Fibroblast of skin of back (primary cell): ENCODE measurements at regions not wholly inside any gene's neighbourhood (a gene's known extent, or its start where the extent isn't known, plus 50 kb on each side); places are given as distances from the start of the nearest gene placed in this dataset.

Experiments
- DNase-seq: peaks from one replicate; pipeline ENCODE4 v3.0.0-alpha.2; 2013

DNA sequence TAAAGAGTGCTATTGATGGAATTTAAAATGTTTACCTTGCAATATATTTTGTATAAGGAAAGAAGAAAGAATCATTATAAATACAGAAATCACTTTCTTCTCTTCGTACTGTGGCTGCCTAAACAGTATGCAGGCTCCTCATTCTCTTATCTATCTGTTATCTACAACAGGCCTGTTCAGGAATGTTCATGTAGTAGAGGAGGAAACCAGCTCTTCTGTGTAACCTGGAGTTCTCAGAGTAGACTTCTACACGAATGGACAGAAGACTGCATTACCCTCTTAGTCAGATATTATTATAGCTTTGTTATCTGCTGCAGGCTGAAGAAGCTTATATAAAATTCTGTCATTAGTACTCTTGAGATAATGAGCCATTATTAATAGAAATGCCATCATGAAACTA, 1225.9 kb upstream of the CNTN5 start:
- DNase-seq = no peak

DNA sequence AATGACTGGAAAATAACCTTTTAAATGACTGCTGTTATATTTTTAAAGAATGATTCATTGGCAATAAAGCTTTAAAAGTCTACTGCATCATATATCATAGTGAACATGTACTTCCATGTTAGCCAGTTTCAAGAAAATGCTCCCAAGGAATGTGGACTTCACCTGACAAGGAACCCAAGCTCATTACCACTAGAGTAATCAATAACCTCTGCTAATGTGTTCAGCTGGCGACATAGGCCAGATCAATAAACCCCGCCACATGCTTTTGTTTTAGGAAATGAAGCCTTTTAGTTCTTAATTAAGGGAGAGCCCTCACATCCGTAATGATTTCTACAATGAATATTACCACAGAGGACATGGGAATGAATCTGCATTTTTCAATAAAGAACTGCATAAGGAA, 1219.9 kb upstream of the CNTN5 start:
- no peak for DNase-seq

DNA sequence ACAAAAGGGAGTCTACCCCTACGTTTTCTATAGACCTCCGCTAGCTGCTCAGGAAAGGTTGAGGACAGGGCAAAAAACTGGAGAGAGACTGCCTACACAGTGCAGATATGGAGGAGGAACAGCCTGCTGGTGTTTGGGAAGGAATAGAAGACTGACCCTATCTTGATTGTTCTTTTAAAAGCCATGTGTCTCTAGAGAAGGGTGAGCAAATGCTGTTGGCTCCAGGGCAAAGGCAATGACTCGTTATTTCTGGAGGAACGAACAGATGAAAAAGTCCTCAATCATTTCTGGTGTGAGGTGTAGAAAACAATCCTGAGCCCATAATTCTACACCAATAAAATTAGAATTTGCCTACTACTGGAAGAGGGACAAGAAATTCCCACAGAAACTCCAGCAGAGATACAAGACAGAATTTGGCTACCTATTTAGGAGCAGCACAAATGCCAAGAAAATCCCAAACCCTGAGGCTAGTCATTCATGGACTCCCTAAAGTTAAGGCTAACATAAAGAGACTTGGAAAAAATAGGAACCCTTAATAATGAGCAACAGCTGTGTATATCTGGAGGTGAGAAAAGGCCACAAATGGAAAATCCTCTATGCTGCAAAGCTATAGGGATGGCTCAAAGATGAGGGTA, 1206.3 kb upstream of the CNTN5 start:
- peak; percentile 11 for DNase-seq

GRCh38 chr11:97815667-97816066, 1205.1 kb upstream of the CNTN5 start:
- peak; percentile 48 for DNase-seq

DNA sequence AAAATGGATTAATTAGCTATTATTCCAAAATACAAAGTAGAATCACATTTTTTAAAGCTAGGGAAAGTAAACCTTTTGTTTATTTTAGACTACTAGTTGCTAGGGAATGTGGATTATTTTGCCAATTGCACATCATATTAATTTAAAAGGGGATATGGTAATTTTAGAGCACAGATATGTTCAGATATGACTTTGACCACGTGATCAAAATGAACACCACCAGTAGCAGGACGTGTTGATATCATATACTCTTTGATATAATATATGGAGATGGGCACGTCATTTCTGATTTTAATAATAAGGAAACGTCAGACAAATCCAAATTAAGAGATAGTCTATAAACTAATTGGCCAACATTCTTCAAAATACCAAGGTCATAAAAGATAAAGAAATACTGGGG, 1188.3 kb upstream of the CNTN5 start:
- DNase-seq = no peak

DNA sequence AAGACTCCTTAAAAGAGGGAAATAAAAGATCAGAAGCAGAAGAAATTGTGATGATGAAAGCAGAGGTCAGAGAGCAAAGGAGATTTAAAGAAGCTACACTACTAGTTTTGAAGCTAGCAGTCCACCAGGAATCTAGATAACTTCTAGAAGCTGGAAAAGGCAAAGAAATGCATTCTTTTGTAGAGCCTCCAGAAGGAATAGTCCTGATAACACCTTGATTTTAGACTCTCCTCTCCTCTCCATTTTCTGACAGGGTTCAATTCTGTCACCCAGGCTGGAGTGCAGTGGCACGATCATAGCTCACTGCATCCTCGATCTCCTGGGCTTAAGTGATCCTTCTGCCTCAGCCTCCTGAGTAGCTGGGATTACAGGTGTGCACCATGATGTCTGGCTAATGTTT, 1187.3 kb upstream of the CNTN5 start:
- no peak for DNase-seq

GRCh38 chr11:97844016-97844415, 1176.7 kb upstream of the CNTN5 start:
- DNase-seq = no peak

GRCh38 chr11:97847730-97848129, 1173.0 kb upstream of the CNTN5 start:
- DNase-seq = no peak

GRCh38 chr11:97850701-97851100, 1170.0 kb upstream of the CNTN5 start:
- no peak for DNase-seq

DNA sequence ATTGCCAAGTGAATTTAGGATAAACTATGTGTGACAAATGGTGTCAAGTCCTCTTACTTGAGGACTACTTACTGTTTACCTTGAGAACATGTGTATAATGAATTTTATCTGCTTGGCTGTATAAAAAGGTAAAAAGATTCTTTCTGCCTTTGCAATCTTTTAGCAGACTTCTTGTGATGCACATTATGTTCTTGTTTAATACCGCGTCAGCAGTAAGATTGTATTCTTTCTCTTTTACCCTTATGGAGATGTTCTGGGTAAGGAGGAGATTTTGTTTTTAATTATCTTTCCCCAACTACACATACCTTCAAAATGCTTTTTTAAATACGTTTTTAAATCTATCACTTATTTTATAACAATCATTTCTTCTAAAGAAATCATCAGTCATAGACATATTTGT, 1166.4 kb upstream of the CNTN5 start:
- no peak for DNase-seq

DNA sequence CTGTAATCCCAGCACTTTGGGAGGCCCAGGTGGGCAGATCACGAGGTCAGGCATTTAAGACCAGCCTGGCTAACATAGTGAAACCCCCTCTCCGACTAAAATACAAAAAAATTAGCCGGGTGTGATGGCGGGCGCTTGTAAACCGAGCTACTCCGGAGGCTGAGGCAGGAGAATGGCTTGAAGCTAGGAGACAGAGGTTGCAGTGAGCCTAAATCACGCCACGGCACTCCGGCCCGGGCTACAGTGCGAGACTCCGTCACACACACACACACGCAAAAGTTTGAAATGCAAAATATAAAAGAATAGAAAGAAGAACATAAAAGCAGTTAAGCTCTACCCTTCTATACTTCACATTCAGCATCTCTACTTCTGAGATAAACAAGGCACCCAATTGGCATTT, 1165.9 kb upstream of the CNTN5 start:
- DNase-seq = no peak

GRCh38 chr11:97856666-97857065, 1164.1 kb upstream of the CNTN5 start:
- no peak for DNase-seq

GRCh38 chr11:97860237-97860636, 1160.5 kb upstream of the CNTN5 start:
- DNase-seq = no peak

DNA sequence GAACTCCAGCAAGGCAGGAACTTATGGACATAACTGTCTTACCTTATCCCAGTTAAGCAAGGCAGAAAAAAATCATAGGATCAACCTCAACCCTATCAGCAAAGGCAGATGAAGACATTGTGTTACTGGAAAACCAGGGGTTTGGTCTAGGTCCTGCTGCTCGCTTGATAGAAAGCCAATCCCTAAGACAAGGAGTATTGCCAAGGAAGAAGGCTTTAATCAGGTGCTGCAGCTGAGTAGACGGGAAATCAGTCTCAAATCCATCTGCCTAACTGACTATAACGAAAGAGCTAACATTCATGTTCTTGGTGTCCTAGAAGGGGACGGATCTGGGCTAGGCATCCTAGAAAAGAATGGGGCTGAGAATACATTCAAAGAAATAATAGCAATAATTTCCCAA, 1158.7 kb upstream of the CNTN5 start:
- no peak for DNase-seq

GRCh38 chr11:97865424-97866012, 1155.2 kb upstream of the CNTN5 start:
- DNase-seq = no peak

DNA sequence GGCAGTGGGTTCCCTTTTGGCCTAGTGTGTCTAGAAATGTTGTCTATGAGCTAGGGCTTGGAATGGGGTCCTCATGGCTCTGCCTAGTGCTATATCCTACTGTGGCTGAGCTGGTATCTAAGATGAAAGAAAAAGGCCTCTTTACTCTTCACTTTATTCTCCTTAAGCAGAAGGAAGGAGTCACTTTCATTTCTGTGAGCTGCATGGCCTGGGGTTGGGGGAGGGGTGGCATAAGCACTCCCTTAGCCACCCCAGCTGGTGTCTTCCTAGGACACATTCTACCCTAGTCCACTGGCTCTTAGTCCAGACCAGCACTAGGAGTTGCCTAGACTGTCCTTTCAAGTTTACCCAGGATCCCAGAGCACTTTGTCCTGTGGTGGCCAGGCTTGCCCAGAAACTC, 1148.9 kb upstream of the CNTN5 start:
- no peak for DNase-seq

GRCh38 chr11:97880209-97880608, 1140.5 kb upstream of the CNTN5 start:
- no peak for DNase-seq

DNA sequence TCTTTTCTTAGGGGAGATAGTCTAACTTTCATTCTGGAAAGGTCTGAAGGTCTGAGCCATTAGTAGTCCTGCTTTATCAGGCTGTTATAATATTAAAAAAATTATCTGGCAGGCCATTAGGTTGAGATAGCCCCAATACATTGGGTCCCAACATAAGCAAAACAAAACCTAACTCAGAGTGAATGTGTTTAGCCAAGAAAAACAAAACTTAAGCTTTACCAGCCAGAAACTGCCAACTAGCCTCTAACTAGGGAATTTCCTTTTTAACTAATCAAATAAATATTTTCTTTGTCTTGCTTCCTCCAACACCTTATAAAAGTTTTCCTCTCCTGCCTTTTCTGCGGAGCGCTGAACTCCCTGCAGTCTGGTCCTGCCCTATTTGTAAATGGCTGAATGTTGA, 1137.7 kb upstream of the CNTN5 start:
- peak; percentile 14 for DNase-seq

- no peak for DNase-seq
Observed at GRCh38 chr11:97888641-97889040, 1132.1 kb upstream of the CNTN5 start.

- no peak for DNase-seq
Observed at GRCh38 chr11:97890466-97890865, 1130.3 kb upstream of the CNTN5 start.

DNA sequence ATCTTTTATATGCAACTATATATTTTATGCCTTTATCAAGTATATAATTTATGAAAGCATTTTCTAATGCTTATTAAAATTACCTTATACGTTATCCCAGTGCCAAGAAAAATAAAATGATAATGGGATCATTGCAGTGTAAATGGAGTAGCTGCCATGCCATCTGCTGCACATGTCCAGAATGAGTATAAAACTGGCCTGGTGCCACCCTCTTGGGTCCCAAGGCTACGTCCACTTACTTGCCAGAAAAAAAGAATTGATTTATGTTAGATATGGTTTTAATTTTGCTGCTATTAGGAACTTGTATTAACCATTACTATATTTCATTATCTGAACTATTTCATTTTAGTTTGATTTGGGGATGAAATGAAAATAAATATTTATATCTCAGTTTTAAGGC, 1127.1 kb upstream of the CNTN5 start:
- no peak for DNase-seq

GRCh38 chr11:97894978-97895377, 1125.8 kb upstream of the CNTN5 start:
- DNase-seq = no peak

DNA sequence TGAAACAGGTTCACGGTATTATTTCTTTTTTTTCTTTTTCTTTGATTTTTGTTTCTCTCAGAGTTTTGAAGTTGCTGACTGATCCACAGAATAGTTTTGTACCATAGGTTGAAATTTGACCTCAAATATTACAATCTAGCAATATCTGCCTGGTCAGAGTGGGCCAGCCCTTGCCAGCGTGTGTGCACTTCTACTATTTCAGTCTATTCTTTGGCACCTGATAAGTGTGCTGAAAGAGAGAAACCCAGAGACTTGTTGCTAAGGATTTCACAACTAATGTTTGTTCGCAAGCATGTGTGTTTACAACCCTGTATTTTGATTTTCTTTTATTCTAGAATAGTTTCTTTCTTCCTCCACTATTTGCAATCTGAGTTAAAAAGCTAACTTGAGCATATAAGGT, 1125.2 kb upstream of the CNTN5 start:
- no peak for DNase-seq

GRCh38 chr11:97902828-97903227, 1117.9 kb upstream of the CNTN5 start:
- DNase-seq = no peak

- DNase-seq = no peak
Observed at GRCh38 chr11:97905101-97905500, 1115.6 kb upstream of the CNTN5 start.
